Smooth muscle cell (in vitro differentiated cells): ENCODE measurements at regions not wholly inside any gene's neighbourhood (a gene's known extent, or its start where the extent isn't known, plus 50 kb on each side); places are given as distances from the start of the nearest gene placed in this dataset.

Source experiments
- DNase-seq: peaks from one replicate; lab custom pipeline; 2025; ENCODE audit not compliant: unreplicated experiment; lab: John Stamatoyannopoulos, UW
- H2AFZ ChIP-seq: fragments of 200-600 bp; sonication (generic); 2 replicates; pipeline ENCODE4 v1.6.0; 2016; ENCODE audit warnings: antibody characterized with exemption, low read depth, mild to moderate bottlenecking
- H3F3A ChIP-seq: fragments of 200-600 bp; sonication (generic); 2 replicates; pipeline ENCODE4 v1.6.0; 2017; ENCODE audit warnings: antibody characterized with exemption, low read depth
- H3K27ac ChIP-seq: fragments of 200-600 bp; sonication (generic); 2 replicates; pipeline ENCODE4 v1.5.1; 2016; ENCODE audit warnings: low read depth, mild to moderate bottlenecking
- H3K27me3 ChIP-seq: fragments of 200-600 bp; sonication (generic); 2 replicates; pipeline ENCODE4 v1.6.1; 2016; ENCODE audit warnings: low read depth, mild to moderate bottlenecking
- H3K36me3 ChIP-seq: fragments of 200-600 bp; sonication (generic); 2 replicates; pipeline ENCODE4 v1.5.1; 2016; ENCODE audit warnings: low read depth
- H3K4me1 ChIP-seq: fragments of 200-600 bp; sonication (generic); 2 replicates; pipeline ENCODE4 v1.5.1; 2016; ENCODE audit warnings: low read depth
- H3K4me2 ChIP-seq: fragments of 200-600 bp; sonication (generic); 2 replicates; pipeline ENCODE4 v1.6.0; 2016; ENCODE audit warnings: mild to moderate bottlenecking
- H3K4me3 ChIP-seq: fragments of 200-600 bp; sonication (generic); 2 replicates; pipeline ENCODE4 v1.5.1; 2016; ENCODE audit warnings: mild to moderate bottlenecking
- H3K79me2 ChIP-seq: fragments of 200-600 bp; sonication (generic); 2 replicates; pipeline ENCODE4 v1.6.0; 2016; ENCODE audit warnings: low read depth, mild to moderate bottlenecking
- H3K9ac ChIP-seq: fragments of 200-600 bp; sonication (generic); 2 replicates; pipeline ENCODE4 v1.6.0; 2016; ENCODE audit warnings: low read depth
- H3K9me3 ChIP-seq: fragments of 200-600 bp; sonication (generic); replicated peaks from 2 replicates; pipeline ENCODE4 v1.5.1; 2016; ENCODE audit warnings: low read depth
- H4K20me1 ChIP-seq: fragments of 200-600 bp; sonication (generic); 2 replicates; pipeline ENCODE4 v1.6.0; 2016; ENCODE audit warnings: low read depth
- WGBS: methylation state at CpG from one replicate; pipeline ENCODE4 v1.1.7; 2016; ENCODE audit warnings: low lambda C conversion rate; 5-methylcytosine and 5-hydroxymethylcytosine counted together
- TF ChIP-seq, protein P1 (sequence below): fragments of 200-600 bp; sonication (generic); IDR thresholded peaks from 2 replicates; pipeline ENCODE4 v1.5.1; 2017; ENCODE audit warnings: borderline replicate concordance, mild to moderate bottlenecking, antibody characterized with exemption; ENCODE audit not compliant: insufficient read depth, poor library complexity, severe bottlenecking

DNA sequence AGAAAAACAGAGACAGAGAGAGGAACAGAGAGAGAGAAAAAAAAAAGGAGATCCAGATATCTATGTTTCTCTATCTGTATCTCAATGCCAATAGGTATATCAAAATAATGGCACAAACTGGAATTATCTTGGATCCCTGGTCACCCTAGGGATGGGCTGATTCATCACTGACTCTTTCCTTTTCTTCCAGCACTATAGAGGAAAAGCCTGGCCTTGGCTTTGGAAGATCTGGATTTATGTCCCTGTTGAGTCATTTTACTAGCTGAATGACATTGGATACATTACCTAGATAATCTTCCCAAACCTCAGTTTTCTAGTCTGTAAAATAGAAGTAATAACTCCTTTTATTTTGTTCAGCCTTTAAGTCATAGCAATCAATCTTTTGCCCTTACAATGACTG lies 152.8 kb upstream of the GDF10 start:
- Histone ChIP-seq H3K27me3 (no peaks in the 10 kb centered on the region), H3K4me3 (no peak overlapping the region), H3K36me3 (no peaks in the 10 kb centered on the region), H3K27ac (no peak overlapping the region), H3K9me3 (no peaks in the 10 kb centered on the region), H3K79me2 (no peaks in the 10 kb centered on the region), H3K4me2 (no peak overlapping the region), H3K4me1 (peaks cover 3% of the 10 kb centered on the region), H2AFZ (no peak overlapping the region), H3F3A (no peaks in the 10 kb centered on the region), H3K9ac (no peak overlapping the region), H4K20me1 (no peaks in the 10 kb centered on the region)
- TF ChIP-seq, protein P1, sequence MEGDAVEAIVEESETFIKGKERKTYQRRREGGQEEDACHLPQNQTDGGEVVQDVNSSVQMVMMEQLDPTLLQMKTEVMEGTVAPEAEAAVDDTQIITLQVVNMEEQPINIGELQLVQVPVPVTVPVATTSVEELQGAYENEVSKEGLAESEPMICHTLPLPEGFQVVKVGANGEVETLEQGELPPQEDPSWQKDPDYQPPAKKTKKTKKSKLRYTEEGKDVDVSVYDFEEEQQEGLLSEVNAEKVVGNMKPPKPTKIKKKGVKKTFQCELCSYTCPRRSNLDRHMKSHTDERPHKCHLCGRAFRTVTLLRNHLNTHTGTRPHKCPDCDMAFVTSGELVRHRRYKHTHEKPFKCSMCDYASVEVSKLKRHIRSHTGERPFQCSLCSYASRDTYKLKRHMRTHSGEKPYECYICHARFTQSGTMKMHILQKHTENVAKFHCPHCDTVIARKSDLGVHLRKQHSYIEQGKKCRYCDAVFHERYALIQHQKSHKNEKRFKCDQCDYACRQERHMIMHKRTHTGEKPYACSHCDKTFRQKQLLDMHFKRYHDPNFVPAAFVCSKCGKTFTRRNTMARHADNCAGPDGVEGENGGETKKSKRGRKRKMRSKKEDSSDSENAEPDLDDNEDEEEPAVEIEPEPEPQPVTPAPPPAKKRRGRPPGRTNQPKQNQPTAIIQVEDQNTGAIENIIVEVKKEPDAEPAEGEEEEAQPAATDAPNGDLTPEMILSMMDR, result no peak
- DNase-seq, result no peak

DNA sequence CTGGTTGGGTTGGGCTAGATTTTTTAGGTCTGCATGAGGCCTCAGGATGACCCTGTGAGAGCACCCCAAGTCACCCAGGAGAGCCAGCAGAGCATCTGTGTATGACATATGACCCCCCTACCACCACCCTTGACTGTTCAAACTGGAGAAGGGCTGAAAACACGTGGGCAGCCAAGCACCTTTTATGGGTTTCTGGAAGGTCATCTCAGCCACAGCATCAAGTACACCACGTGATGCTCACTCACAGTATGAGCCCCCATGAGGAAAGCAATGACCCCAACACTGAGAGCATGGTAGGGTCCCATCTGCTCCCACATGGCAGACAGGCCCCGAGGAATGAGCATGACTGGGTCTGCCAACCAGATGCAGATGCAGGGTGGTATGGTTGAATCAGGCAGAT lies 149.4 kb upstream of the GDF10 start:
- no peak overlapping the region for H3K9ac ChIP-seq
- H3K4me1 ChIP-seq, result peaks cover 1% of the 10 kb centered on the region
- no peak for DNase-seq
- H3K79me2 ChIP-seq, result no peaks in the 10 kb centered on the region
- H3F3A ChIP-seq, result no peaks in the 10 kb centered on the region
- H4K20me1 ChIP-seq, result no peaks in the 10 kb centered on the region
- no peak overlapping the region for H3K27ac ChIP-seq
- no peaks in the 10 kb centered on the region for H3K27me3 ChIP-seq
- no peaks in the 10 kb centered on the region for H3K36me3 ChIP-seq
- H3K4me2 ChIP-seq, result no peak overlapping the region
- TF ChIP-seq, protein P1, result no peak
- no peak overlapping the region for H3K4me3 ChIP-seq
- H3K9me3 ChIP-seq, result peaks cover 4% of the 10 kb centered on the region
- 87% methylated on average over 3 of the region's 3 CpGs for WGBS
- no peak overlapping the region for H2AFZ ChIP-seq

DNA sequence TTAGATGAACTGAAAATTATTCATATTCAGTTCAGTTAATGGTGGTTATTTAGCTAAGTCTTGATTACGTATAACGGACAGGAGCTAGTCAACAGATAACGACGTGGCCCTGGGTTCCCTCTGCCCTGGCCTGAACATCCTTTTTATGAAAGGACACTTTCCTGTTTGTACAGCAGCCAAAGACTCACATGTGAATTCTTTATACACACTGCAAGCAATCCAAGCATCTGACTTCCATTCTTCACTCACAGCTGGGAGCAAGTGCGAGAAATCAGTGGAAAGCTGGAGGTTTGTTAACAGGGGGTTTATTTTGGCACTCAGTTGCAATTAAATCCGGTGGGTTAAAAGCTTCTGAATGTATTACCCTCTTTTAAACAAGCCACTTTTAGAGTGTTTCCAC lies 148.1 kb upstream of the GDF10 start:
- H3K4me2 ChIP-seq, result no peak overlapping the region
- H2AFZ ChIP-seq, result no peak overlapping the region
- 92% methylated on average over 6 of the region's 6 CpGs for WGBS
- H3K4me3 ChIP-seq, result no peak overlapping the region
- no peaks in the 10 kb centered on the region for H3K27me3 ChIP-seq
- peaks cover 7% of the 10 kb centered on the region for H3K9me3 ChIP-seq
- H3K79me2 ChIP-seq, result no peaks in the 10 kb centered on the region
- no peak overlapping the region for H3K9ac ChIP-seq
- H3F3A ChIP-seq, result no peaks in the 10 kb centered on the region
- no peak for DNase-seq
- no peaks in the 10 kb centered on the region for H3K36me3 ChIP-seq
- no peaks in the 10 kb centered on the region for H4K20me1 ChIP-seq
- TF ChIP-seq, protein P1, result no peak
- no peaks in the 10 kb centered on the region for H3K4me1 ChIP-seq
- no peak overlapping the region for H3K27ac ChIP-seq

DNA sequence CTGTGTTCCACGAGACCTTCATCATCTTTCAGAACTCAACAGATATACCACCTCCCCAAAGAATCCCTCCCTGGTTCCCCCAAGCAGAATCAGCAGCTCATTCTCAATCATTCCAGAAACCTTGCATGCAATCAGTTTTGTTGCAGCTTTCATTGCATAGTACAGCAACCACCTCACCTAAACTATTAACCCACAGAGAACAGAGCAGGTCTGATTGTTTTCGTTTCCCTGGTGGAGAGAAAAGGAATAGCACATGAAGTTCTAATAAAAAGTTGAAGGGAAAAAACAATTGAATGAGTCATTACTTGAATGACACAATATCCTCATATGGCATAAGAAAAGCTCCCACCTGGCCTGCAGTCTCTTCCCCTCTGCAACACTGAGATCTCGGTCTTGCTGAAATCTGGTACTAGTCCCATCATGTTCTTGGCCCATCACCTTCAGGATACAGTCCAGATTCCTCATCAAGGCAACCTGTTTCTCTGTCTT lies 147.1 kb upstream of the GDF10 start:
- peaks cover 7% of the 10 kb centered on the region for H3K9me3 ChIP-seq
- H3F3A ChIP-seq, result no peaks in the 10 kb centered on the region
- H3K27ac ChIP-seq, result no peak overlapping the region
- H4K20me1 ChIP-seq, result no peaks in the 10 kb centered on the region
- H3K27me3 ChIP-seq, result no peaks in the 10 kb centered on the region
- 84% methylated on average over 3 of the region's 3 CpGs for WGBS
- no peaks in the 10 kb centered on the region for H3K36me3 ChIP-seq
- TF ChIP-seq, protein P1, result peak; percentile 42
- H2AFZ ChIP-seq, result no peak overlapping the region
- no peak for DNase-seq
- no peak overlapping the region for H3K4me3 ChIP-seq
- no peak overlapping the region for H3K9ac ChIP-seq
- no peak overlapping the region for H3K4me2 ChIP-seq
- H3K79me2 ChIP-seq, result no peaks in the 10 kb centered on the region
- no peaks in the 10 kb centered on the region for H3K4me1 ChIP-seq
